ENCODE measurements at regions not wholly inside any gene's neighbourhood (a gene's known extent, or its start where the extent isn't known, plus 50 kb on each side); places are given as distances from the start of the nearest gene placed in this dataset.

DNA sequence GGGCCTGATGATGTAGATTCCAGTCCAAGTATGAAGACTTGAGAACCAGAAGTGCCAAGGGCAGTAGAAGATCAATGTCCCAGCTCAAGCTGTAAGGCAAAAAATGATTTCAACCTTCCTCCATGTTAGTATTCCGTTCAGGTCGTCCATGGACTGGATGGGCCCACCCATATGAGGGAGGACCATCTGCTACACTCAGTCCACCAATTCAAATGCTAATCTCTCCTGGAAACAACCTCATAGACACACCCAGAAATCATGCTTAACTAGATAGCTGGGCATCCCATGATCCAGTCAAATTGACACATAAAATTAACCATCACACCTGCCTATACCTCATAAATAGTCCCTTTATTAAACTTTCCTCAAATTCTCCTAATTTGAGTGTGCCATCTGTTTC is 73.3 kb upstream of the NFASC start:
- no peak overlapping the region for H3K4me2 ChIP-seq (ENCODE audit: insufficient read depth, low read length)
- TF ChIP-seq, protein P1, sequence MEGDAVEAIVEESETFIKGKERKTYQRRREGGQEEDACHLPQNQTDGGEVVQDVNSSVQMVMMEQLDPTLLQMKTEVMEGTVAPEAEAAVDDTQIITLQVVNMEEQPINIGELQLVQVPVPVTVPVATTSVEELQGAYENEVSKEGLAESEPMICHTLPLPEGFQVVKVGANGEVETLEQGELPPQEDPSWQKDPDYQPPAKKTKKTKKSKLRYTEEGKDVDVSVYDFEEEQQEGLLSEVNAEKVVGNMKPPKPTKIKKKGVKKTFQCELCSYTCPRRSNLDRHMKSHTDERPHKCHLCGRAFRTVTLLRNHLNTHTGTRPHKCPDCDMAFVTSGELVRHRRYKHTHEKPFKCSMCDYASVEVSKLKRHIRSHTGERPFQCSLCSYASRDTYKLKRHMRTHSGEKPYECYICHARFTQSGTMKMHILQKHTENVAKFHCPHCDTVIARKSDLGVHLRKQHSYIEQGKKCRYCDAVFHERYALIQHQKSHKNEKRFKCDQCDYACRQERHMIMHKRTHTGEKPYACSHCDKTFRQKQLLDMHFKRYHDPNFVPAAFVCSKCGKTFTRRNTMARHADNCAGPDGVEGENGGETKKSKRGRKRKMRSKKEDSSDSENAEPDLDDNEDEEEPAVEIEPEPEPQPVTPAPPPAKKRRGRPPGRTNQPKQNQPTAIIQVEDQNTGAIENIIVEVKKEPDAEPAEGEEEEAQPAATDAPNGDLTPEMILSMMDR (IDR thresholded peaks at IDR 0.05; ENCODE audit: extremely low read depth, low read depth, low read length): no peak
- no peaks in the 10 kb centered on the region for H3K4me1 ChIP-seq (ENCODE audit: insufficient read depth, low read length)
- H4K20me1 ChIP-seq (ENCODE audit: insufficient read depth, low read length): no peaks in the 10 kb centered on the region
- no peaks in the 10 kb centered on the region for H3K9me3 ChIP-seq (ENCODE audit: low read depth, low read length)
- peaks cover 60% of the 10 kb centered on the region for H3K27me3 ChIP-seq (ENCODE audit: insufficient read depth, low read length)
- H3K27ac ChIP-seq (ENCODE audit: low read depth, low read length): no peak overlapping the region
- no peak overlapping the region for H2AFZ ChIP-seq (ENCODE audit: low read length)
- no peak for DNase-seq (ENCODE audit: insufficient read length, low spot score, missing footprints)
- H3K79me2 ChIP-seq (ENCODE audit: insufficient read depth, low read length): no peaks in the 10 kb centered on the region
- no peak overlapping the region for H3K4me3 ChIP-seq (ENCODE audit: insufficient read depth, low read length)
- H3K36me3 ChIP-seq (ENCODE audit: insufficient read depth, low read length): no peaks in the 10 kb centered on the region

DNA sequence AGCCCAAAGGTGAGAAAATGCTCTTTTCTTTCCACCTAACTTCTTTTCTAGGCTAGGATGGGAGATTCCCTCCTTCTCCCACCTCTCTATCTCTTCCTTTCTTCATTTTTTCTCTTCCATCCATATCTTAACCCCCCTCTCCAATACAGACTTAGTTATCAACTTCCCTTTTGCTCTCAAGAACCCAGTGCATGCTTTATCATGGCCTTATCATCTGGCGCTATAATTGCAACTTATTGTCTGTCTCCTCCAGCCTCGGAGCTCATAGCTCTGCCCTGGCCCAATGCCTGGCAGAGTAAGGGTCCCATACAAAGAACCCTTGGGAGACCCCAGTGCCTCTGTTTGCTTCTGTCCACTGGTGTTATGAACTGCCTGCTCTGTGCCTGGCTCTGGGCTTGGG is 71.0 kb upstream of the NFASC start:
- DNase-seq (ENCODE audit: insufficient read length, low spot score, missing footprints): no peak
- Histone ChIP-seq H2AFZ (ENCODE audit: low read length) (no peak overlapping the region), H3K36me3 (ENCODE audit: insufficient read depth, low read length) (no peaks in the 10 kb centered on the region), H3K4me1 (ENCODE audit: insufficient read depth, low read length) (no peaks in the 10 kb centered on the region), H3K79me2 (ENCODE audit: insufficient read depth, low read length) (no peaks in the 10 kb centered on the region), H3K4me3 (ENCODE audit: insufficient read depth, low read length) (no peak overlapping the region), H4K20me1 (ENCODE audit: insufficient read depth, low read length) (no peaks in the 10 kb centered on the region), H3K27me3 (ENCODE audit: insufficient read depth, low read length) (peaks cover 50% of the 10 kb centered on the region), H3K9me3 (ENCODE audit: low read depth, low read length) (no peaks in the 10 kb centered on the region), H3K27ac (ENCODE audit: low read depth, low read length) (no peak overlapping the region), H3K4me2 (ENCODE audit: insufficient read depth, low read length) (no peak overlapping the region)
- TF ChIP-seq, protein P1 (IDR thresholded peaks at IDR 0.05; ENCODE audit: extremely low read depth, low read depth, low read length): no peak

DNA sequence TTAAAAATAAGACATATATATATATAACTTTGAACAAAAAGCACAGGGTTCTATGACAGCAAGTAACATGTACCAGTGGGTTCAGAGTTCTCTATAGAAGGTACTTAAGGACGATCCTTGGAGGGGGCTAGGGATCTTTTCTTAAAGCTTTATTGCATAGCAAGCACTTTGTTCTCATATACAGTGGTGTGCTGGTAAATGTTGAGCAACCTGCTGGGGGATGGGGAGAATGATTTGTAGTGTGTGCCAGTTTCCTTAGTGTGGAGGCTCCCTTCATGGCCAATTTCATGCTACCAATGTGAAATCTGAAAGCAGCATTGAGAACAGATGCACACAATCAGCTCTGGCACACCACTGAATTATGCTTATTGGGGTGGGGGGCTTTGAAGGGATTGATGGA is 69.5 kb upstream of the NFASC start:
- no peak overlapping the region for H3K27ac ChIP-seq (ENCODE audit: low read depth, low read length)
- H3K4me2 ChIP-seq (ENCODE audit: insufficient read depth, low read length): no peak overlapping the region
- H3K4me1 ChIP-seq (ENCODE audit: insufficient read depth, low read length): no peaks in the 10 kb centered on the region
- TF ChIP-seq, protein P1 (IDR thresholded peaks at IDR 0.05; ENCODE audit: extremely low read depth, low read depth, low read length): no peak
- H3K27me3 ChIP-seq (ENCODE audit: insufficient read depth, low read length): peaks cover 43% of the 10 kb centered on the region
- H3K79me2 ChIP-seq (ENCODE audit: insufficient read depth, low read length): no peaks in the 10 kb centered on the region
- H4K20me1 ChIP-seq (ENCODE audit: insufficient read depth, low read length): no peaks in the 10 kb centered on the region
- DNase-seq (ENCODE audit: insufficient read length, low spot score, missing footprints): no peak
- H2AFZ ChIP-seq (ENCODE audit: low read length): no peak overlapping the region
- H3K9me3 ChIP-seq (ENCODE audit: low read depth, low read length): no peaks in the 10 kb centered on the region
- no peak overlapping the region for H3K4me3 ChIP-seq (ENCODE audit: insufficient read depth, low read length)
- H3K36me3 ChIP-seq (ENCODE audit: insufficient read depth, low read length): no peaks in the 10 kb centered on the region

DNA sequence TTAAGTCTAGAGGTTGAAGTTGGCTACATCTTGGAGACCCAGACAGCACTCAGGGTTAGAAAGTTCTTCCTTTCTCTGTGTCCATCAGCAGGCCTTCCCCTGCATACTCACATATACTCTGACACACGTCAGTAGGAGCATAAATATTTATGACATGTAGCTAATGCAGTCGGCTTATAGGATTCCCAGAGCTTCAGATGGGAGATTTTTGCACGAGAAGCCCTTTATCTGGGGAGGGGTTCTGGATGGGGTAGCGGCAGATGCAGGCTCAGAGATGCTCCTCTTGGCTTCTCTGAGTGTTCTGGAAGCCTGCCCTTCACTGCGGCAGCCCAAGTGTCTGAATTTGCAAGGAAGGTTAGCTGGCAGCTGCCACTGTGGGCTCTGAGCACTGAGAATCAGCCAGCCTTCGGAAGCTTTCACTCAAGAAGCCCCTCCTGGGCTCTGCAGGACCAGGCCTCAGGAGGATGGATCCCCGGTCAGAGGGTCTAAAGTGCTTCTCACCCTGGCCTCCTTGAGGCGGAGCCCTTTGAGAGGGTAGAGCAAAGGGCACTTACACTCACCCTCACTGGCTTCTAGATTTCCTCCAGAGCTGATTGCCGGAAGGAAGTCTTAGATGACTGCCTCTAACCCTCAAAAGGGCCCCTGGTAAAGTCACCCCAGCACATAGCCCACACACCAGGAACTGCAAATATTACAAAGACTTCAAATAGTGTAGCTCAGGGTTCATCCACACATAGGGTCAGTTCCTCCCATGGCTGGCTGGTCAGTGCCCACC is 68.1 kb upstream of the NFASC start:
- DNase-seq (ENCODE audit: insufficient read length, low spot score, missing footprints): no peak
- TF ChIP-seq, protein P1 (IDR thresholded peaks at IDR 0.05; ENCODE audit: extremely low read depth, low read depth, low read length): no peak
- Histone ChIP-seq H3K79me2 (ENCODE audit: insufficient read depth, low read length) (no peaks in the 10 kb centered on the region), H3K4me2 (ENCODE audit: insufficient read depth, low read length) (no peak overlapping the region), H3K4me3 (ENCODE audit: insufficient read depth, low read length) (no peak overlapping the region), H3K27me3 (ENCODE audit: insufficient read depth, low read length) (peaks cover 43% of the 10 kb centered on the region), H3K36me3 (ENCODE audit: insufficient read depth, low read length) (no peaks in the 10 kb centered on the region), H3K9me3 (ENCODE audit: low read depth, low read length) (no peaks in the 10 kb centered on the region), H3K4me1 (ENCODE audit: insufficient read depth, low read length) (no peaks in the 10 kb centered on the region), H2AFZ (ENCODE audit: low read length) (no peak overlapping the region), H3K27ac (ENCODE audit: low read depth, low read length) (no peak overlapping the region), H4K20me1 (ENCODE audit: insufficient read depth, low read length) (no peaks in the 10 kb centered on the region)

All from osteoblast (primary cell).